ENCODE measurements at regions not wholly inside any gene's neighbourhood (a gene's known extent, or its start where the extent isn't known, plus 50 kb on each side); places are given as distances from the start of the nearest gene placed in this dataset.

DNA sequence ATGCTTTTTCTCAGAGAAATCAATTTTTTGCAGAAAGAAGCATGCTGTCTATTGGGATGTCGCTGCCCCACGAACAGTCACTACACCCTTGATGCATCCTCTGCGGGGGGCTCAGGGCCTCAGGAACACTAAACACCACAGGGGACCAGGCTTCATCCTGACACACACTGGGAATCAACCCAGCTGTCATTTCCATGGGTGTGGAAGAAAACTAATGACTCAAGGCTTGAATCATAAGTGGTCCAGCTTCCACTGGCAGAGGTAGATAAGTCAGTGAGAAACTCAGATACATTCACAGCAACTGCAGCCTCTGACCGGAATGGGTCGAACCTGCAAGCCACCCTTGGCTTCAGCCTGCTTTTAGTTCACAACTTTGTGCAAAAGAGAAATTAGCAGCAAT is 81.3 kb upstream of the SPTLC3 start:
- no peaks in the 10 kb centered on the region for H3K79me2 ChIP-seq (ENCODE audit: insufficient read depth, low read depth)
- H3K4me2 ChIP-seq: no peak overlapping the region
- H3K27me3 ChIP-seq (ENCODE audit: insufficient read depth, low read depth): no peaks in the 10 kb centered on the region
- H3K4me1 ChIP-seq (ENCODE audit: low read depth, poor library complexity, severe bottlenecking): no peaks in the 10 kb centered on the region
- H3K27ac ChIP-seq: no peak overlapping the region
- H3K36me3 ChIP-seq (ENCODE audit: insufficient read depth): no peaks in the 10 kb centered on the region
- TF ChIP-seq CTCF (conservative IDR thresholded peaks at IDR 0.05; ENCODE audit: low read depth, low read length): no peak
- H4K20me1 ChIP-seq (ENCODE audit: insufficient read depth): no peaks in the 10 kb centered on the region
- H3K9ac ChIP-seq: no peak overlapping the region
- no peak overlapping the region for H2AFZ ChIP-seq (ENCODE audit: low read depth)
- no peak overlapping the region for H3K4me3 ChIP-seq (IDR thresholded peaks at IDR 0.05; ENCODE audit: insufficient read depth, low read depth, low read length)

- H3K4me3 ChIP-seq (IDR thresholded peaks at IDR 0.05; ENCODE audit: insufficient read depth, low read depth, low read length): no peak overlapping the region
- no peak overlapping the region for H2AFZ ChIP-seq (ENCODE audit: low read depth)
- TF ChIP-seq CTCF (conservative IDR thresholded peaks at IDR 0.05; ENCODE audit: low read depth, low read length): no peak
- no peaks in the 10 kb centered on the region for H3K36me3 ChIP-seq (ENCODE audit: insufficient read depth)
- H3K4me2 ChIP-seq: no peak overlapping the region
- no peaks in the 10 kb centered on the region for H3K79me2 ChIP-seq (ENCODE audit: insufficient read depth, low read depth)
- no peaks in the 10 kb centered on the region for H4K20me1 ChIP-seq (ENCODE audit: insufficient read depth)
- H3K4me1 ChIP-seq (ENCODE audit: low read depth, poor library complexity, severe bottlenecking): no peaks in the 10 kb centered on the region
- no peak overlapping the region for H3K27ac ChIP-seq
- no peaks in the 10 kb centered on the region for H3K27me3 ChIP-seq (ENCODE audit: insufficient read depth, low read depth)
- no peak overlapping the region for H3K9ac ChIP-seq
Observed at GRCh38 chr20:12928358-12928754, 80.4 kb upstream of the SPTLC3 start.

DNA sequence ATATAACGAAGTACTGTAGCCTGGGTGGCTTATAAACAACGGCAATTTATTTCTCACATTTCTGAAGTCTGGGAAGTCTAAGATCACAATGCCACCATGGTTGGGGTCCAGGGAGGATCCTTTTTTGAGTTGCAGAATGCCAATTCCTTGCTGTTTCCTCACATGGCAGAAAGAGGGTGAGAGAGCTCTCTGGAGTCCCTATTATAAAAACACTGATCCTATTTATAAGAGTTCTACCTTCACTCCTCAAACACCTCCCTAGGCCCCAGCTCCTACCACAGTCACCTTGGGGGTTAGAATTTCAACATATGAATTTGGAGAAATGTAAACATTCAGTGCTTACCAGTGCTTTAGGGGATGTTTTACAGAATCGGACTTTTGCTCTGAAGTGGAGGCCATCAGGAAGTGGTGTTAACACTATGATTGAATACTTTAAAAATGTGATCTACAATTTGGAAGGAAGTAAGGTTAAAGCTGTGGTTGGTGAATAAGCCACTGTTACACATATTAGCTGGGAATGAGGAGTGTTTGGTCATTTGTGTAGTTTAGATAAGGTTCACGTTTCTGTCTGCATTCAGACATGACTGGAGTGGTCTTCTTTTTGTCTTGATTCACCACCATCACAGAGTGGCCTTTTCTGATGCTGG is 79.9 kb upstream of the SPTLC3 start:
- no peaks in the 10 kb centered on the region for H3K4me1 ChIP-seq (ENCODE audit: low read depth, poor library complexity, severe bottlenecking)
- H3K4me3 ChIP-seq (IDR thresholded peaks at IDR 0.05; ENCODE audit: insufficient read depth, low read depth, low read length): no peak overlapping the region
- H3K4me2 ChIP-seq: no peak overlapping the region
- no peak overlapping the region for H2AFZ ChIP-seq (ENCODE audit: low read depth)
- TF ChIP-seq CTCF (conservative IDR thresholded peaks at IDR 0.05; ENCODE audit: low read depth, low read length): no peak
- no peaks in the 10 kb centered on the region for H3K79me2 ChIP-seq (ENCODE audit: insufficient read depth, low read depth)
- H3K9ac ChIP-seq: no peak overlapping the region
- H3K27ac ChIP-seq: no peak overlapping the region
- H3K27me3 ChIP-seq (ENCODE audit: insufficient read depth, low read depth): no peaks in the 10 kb centered on the region
- H4K20me1 ChIP-seq (ENCODE audit: insufficient read depth): no peaks in the 10 kb centered on the region
- H3K36me3 ChIP-seq (ENCODE audit: insufficient read depth): no peaks in the 10 kb centered on the region

GRCh38 chr20:12936020-12936419 is 72.8 kb upstream of the SPTLC3 start:
- no peak for TF ChIP-seq CTCF (conservative IDR thresholded peaks at IDR 0.05; ENCODE audit: low read depth, low read length)
- Histone ChIP-seq H2AFZ (ENCODE audit: low read depth) (no peak overlapping the region), H3K27me3 (ENCODE audit: insufficient read depth, low read depth) (no peaks in the 10 kb centered on the region), H3K4me3 (IDR thresholded peaks at IDR 0.05; ENCODE audit: insufficient read depth, low read depth, low read length) (no peak overlapping the region), H3K9ac (no peak overlapping the region), H3K79me2 (ENCODE audit: insufficient read depth, low read depth) (no peaks in the 10 kb centered on the region), H3K27ac (no peak overlapping the region), H3K4me1 (ENCODE audit: low read depth, poor library complexity, severe bottlenecking) (no peaks in the 10 kb centered on the region), H4K20me1 (ENCODE audit: insufficient read depth) (no peaks in the 10 kb centered on the region), H3K36me3 (ENCODE audit: insufficient read depth) (no peaks in the 10 kb centered on the region), H3K4me2 (no peak overlapping the region)

Measured in KMS-11 (cell line).